ENCODE measurements at regions not wholly inside any gene's neighbourhood (a gene's known extent, or its start where the extent isn't known, plus 50 kb on each side); places are given as distances from the start of the nearest gene placed in this dataset.

GRCh38 chr13:84362777-84363176 lies 480.5 kb upstream of the SLITRK1 start:
- no peaks in the 10 kb centered on the region for H3K9me3 ChIP-seq (ENCODE audit: low read length)
- POLR2A ChIA-PET, result no interaction called here
- DNase-seq (ENCODE audit: low spot score), result no peak
- TF ChIP-seq EZH2phosphoT487 (IDR thresholded peaks at IDR 0.05; ENCODE audit: borderline replicate concordance, low read depth, low read length) (no peak), CTCF (conservative IDR thresholded peaks at IDR 0.05; ENCODE audit: low read length) (no peak)
- no peaks in the 10 kb centered on the region for H4K20me1 ChIP-seq (ENCODE audit: insufficient read depth, low read length)
- no peak overlapping the region for H2AFZ ChIP-seq (ENCODE audit: low read length)
- H3K79me2 ChIP-seq (ENCODE audit: insufficient read depth, low read depth, low read length), result no peaks in the 10 kb centered on the region
- no peak overlapping the region for H3K4me2 ChIP-seq (ENCODE audit: low read length)
- intact Hi-C loops (cut with micrococcal nuclease; ENCODE audit: unreplicated experiment), result no loop called here
- H3K4me1 ChIP-seq (ENCODE audit: insufficient read depth, low read length, poor library complexity, severe bottlenecking), result no peaks in the 10 kb centered on the region
- no peak overlapping the region for H3K4me3 ChIP-seq (ENCODE audit: low read depth, low read length, poor library complexity, severe bottlenecking)
- no peaks in the 10 kb centered on the region for H3K36me3 ChIP-seq (ENCODE audit: insufficient read depth, low read length)
- no peaks in the 10 kb centered on the region for H3K9me2 ChIP-seq (ENCODE audit: insufficient read depth, low read length)
- CTCF ChIA-PET (ENCODE audit: unreplicated experiment), result no interaction called here
- no peak overlapping the region for H3K27ac ChIP-seq (ENCODE audit: low read depth, low read length, poor library complexity, severe bottlenecking)
- BruUV-seq (replicated peaks), result no TSS peak

- intact Hi-C loops (cut with micrococcal nuclease; ENCODE audit: unreplicated experiment), result no loop called here
These were observed 478.5 kb upstream of the SLITRK1 start for GRCh38 chr13:84360822-84361221.

GRCh38 chr13:84358601-84359000 lies 476.3 kb upstream of the SLITRK1 start:
- Histone ChIP-seq H3K4me3 (ENCODE audit: low read depth, low read length, poor library complexity, severe bottlenecking) (no peak overlapping the region), H3K36me3 (ENCODE audit: insufficient read depth, low read length) (no peaks in the 10 kb centered on the region), H3K9me2 (ENCODE audit: insufficient read depth, low read length) (no peaks in the 10 kb centered on the region), H3K4me2 (ENCODE audit: low read length) (no peak overlapping the region), H3K27ac (ENCODE audit: low read depth, low read length, poor library complexity, severe bottlenecking) (no peak overlapping the region), H3K4me1 (ENCODE audit: insufficient read depth, low read length, poor library complexity, severe bottlenecking) (no peaks in the 10 kb centered on the region), H3K9me3 (ENCODE audit: low read length) (no peaks in the 10 kb centered on the region), H2AFZ (ENCODE audit: low read length) (no peak overlapping the region), H4K20me1 (ENCODE audit: insufficient read depth, low read length) (no peaks in the 10 kb centered on the region), H3K79me2 (ENCODE audit: insufficient read depth, low read depth, low read length) (no peaks in the 10 kb centered on the region)
- DNase-seq (ENCODE audit: low spot score), result no peak
- CTCF ChIA-PET (ENCODE audit: unreplicated experiment), result no interaction called here
- TF ChIP-seq CTCF (conservative IDR thresholded peaks at IDR 0.05; ENCODE audit: low read length) (no peak), EZH2phosphoT487 (IDR thresholded peaks at IDR 0.05; ENCODE audit: borderline replicate concordance, low read depth, low read length) (no peak)
- intact Hi-C loops (cut with micrococcal nuclease; ENCODE audit: unreplicated experiment), result no loop called here
- no TSS peak for BruUV-seq (replicated peaks)
- POLR2A ChIA-PET, result no interaction called here

More at GRCh38 chr13:84360822-84361221, 478.5 kb upstream of the SLITRK1 start:
- TF ChIP-seq CTCF (conservative IDR thresholded peaks at IDR 0.05; ENCODE audit: low read length), result no peak
- TF ChIP-seq EZH2phosphoT487 (IDR thresholded peaks at IDR 0.05; ENCODE audit: borderline replicate concordance, low read depth, low read length), result no peak
- no peaks in the 10 kb centered on the region for H3K4me1 ChIP-seq (ENCODE audit: insufficient read depth, low read length, poor library complexity, severe bottlenecking)
- no peaks in the 10 kb centered on the region for H3K9me3 ChIP-seq (ENCODE audit: low read length)
- no peaks in the 10 kb centered on the region for H3K36me3 ChIP-seq (ENCODE audit: insufficient read depth, low read length)
- no peaks in the 10 kb centered on the region for H3K9me2 ChIP-seq (ENCODE audit: insufficient read depth, low read length)
- ChIA-PET POLR2A (no interaction called here), CTCF (ENCODE audit: unreplicated experiment) (no interaction called here)
- no peak overlapping the region for H3K4me2 ChIP-seq (ENCODE audit: low read length)
- no peak overlapping the region for H2AFZ ChIP-seq (ENCODE audit: low read length)
- no peak for DNase-seq (ENCODE audit: low spot score)
- H4K20me1 ChIP-seq (ENCODE audit: insufficient read depth, low read length), result no peaks in the 10 kb centered on the region
- no peak overlapping the region for H3K27ac ChIP-seq (ENCODE audit: low read depth, low read length, poor library complexity, severe bottlenecking)
- no peak overlapping the region for H3K4me3 ChIP-seq (ENCODE audit: low read depth, low read length, poor library complexity, severe bottlenecking)
- BruUV-seq (replicated peaks), result no TSS peak
- H3K79me2 ChIP-seq (ENCODE audit: insufficient read depth, low read depth, low read length), result no peaks in the 10 kb centered on the region
